GM12875 (cell line): ENCODE measurements at regions not wholly inside any gene's neighbourhood (a gene's known extent, or its start where the extent isn't known, plus 50 kb on each side); places are given as distances from the start of the nearest gene placed in this dataset.

ENCODE experiments used
- H3K4me3 ChIP-seq: one replicate; pipeline ENCODE4 v1.5.1; 2011; ENCODE audit warnings: low read depth, low read length, control low read depth
- CTCF ChIP-seq: IDR thresholded peaks from 2 replicates; pipeline ENCODE4 v1.5.1; 2011; ENCODE audit warnings: low read depth, mild to moderate bottlenecking, control low read depth, inconsistent platforms, low read length, moderate library complexity, borderline replicate concordance; ENCODE audit not compliant: insufficient read depth

- no peak overlapping the region for H3K4me3 ChIP-seq
- TF ChIP-seq CTCF, result no peak
Observed at GRCh38 chr17:52242268-52242667, 83.8 kb upstream of the CA10 start.

GRCh38 chr17:52237151-52237550 lies 78.6 kb upstream of the CA10 start:
- TF ChIP-seq CTCF, result no peak
- no peak overlapping the region for H3K4me3 ChIP-seq

GRCh38 chr17:52235516-52235915 lies 77.0 kb upstream of the CA10 start:
- TF ChIP-seq CTCF, result no peak
- H3K4me3 ChIP-seq, result no peak overlapping the region

- no peak overlapping the region for H3K4me3 ChIP-seq
- TF ChIP-seq CTCF, result no peak
Observed at GRCh38 chr17:52233632-52234031, 75.1 kb upstream of the CA10 start.

- no peak for TF ChIP-seq CTCF
- no peak overlapping the region for H3K4me3 ChIP-seq
Observed at GRCh38 chr17:52233176-52233575, 74.7 kb upstream of the CA10 start.

GRCh38 chr17:52228823-52229222 lies 70.3 kb upstream of the CA10 start:
- no peak overlapping the region for H3K4me3 ChIP-seq
- TF ChIP-seq CTCF, result no peak

GRCh38 chr17:52227926-52228325 lies 69.4 kb upstream of the CA10 start:
- no peak for TF ChIP-seq CTCF
- no peak overlapping the region for H3K4me3 ChIP-seq
